ENCODE measurements at regions not wholly inside any gene's neighbourhood (a gene's known extent, or its start where the extent isn't known, plus 50 kb on each side); places are given as distances from the start of the nearest gene placed in this dataset.

DNA sequence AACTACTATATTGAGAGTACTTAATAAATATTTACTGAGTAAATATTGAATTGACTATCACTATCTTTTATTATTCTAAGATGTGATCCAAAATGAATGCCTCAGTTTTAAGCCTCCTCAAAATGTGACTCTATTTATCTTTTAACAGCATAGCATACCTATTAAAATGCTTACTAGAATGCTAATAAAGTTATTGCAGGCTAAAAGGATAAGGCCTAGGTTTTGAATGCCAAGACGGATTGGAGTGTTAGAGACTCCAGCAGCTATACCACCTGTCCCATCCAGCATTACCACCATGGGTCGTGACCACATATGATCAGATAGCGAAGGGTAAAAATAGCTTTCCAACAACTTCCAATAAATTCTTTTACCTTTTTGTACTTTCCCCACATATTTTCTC, 64.7 kb upstream of the MYRIP start:
- Histone ChIP-seq H3K27me3 (ENCODE audit: insufficient read depth, low read length) (no peaks in the 10 kb centered on the region), H3K4me1 (ENCODE audit: control insufficient read depth in 1 of 2, insufficient read depth in 2 of 2, low read length in 2 of 2) (no peaks in the 10 kb centered on the region), H3K4me2 (ENCODE audit: low read length) (no peak overlapping the region), H3K9me3 (ENCODE audit: control insufficient read depth in 1 of 2, insufficient read depth in 1 of 2, low read depth in 1 of 2, low read length in 2 of 2) (no peaks in the 10 kb centered on the region), H3K4me3 (replicated peaks in 1 of 2; ENCODE audit: low read depth in 1 of 2, low read length in 2 of 2) (no peak overlapping the region), H3K9me2 (ENCODE audit: insufficient read depth) (no peaks in the 10 kb centered on the region), H4K20me1 (ENCODE audit: insufficient read depth) (no peaks in the 10 kb centered on the region), H3K36me3 (ENCODE audit: control insufficient read depth in 1 of 2, insufficient read depth in 2 of 2, low read length in 2 of 2) (no peaks in the 10 kb centered on the region), H2AFZ (ENCODE audit: low read depth, low read length, poor library complexity, severe bottlenecking) (no peak overlapping the region), H3K9ac (ENCODE audit: low read length) (no peak overlapping the region), H3K79me2 (ENCODE audit: insufficient read depth, low read length) (no peaks in the 10 kb centered on the region), H3K27ac (ENCODE audit: low read depth, low read length) (no peak overlapping the region)
- ChIA-PET RAD21 (ENCODE audit: low non-redundant PET in 1 of 2, low total read pairs in 2 of 2, uncharacterized antibody in 2 of 2, unreplicated experiment in 2 of 2) (no interaction called here), CTCF (no interaction called here), POLR2A (no interaction called here)
- TF ChIP-seq, protein P1, sequence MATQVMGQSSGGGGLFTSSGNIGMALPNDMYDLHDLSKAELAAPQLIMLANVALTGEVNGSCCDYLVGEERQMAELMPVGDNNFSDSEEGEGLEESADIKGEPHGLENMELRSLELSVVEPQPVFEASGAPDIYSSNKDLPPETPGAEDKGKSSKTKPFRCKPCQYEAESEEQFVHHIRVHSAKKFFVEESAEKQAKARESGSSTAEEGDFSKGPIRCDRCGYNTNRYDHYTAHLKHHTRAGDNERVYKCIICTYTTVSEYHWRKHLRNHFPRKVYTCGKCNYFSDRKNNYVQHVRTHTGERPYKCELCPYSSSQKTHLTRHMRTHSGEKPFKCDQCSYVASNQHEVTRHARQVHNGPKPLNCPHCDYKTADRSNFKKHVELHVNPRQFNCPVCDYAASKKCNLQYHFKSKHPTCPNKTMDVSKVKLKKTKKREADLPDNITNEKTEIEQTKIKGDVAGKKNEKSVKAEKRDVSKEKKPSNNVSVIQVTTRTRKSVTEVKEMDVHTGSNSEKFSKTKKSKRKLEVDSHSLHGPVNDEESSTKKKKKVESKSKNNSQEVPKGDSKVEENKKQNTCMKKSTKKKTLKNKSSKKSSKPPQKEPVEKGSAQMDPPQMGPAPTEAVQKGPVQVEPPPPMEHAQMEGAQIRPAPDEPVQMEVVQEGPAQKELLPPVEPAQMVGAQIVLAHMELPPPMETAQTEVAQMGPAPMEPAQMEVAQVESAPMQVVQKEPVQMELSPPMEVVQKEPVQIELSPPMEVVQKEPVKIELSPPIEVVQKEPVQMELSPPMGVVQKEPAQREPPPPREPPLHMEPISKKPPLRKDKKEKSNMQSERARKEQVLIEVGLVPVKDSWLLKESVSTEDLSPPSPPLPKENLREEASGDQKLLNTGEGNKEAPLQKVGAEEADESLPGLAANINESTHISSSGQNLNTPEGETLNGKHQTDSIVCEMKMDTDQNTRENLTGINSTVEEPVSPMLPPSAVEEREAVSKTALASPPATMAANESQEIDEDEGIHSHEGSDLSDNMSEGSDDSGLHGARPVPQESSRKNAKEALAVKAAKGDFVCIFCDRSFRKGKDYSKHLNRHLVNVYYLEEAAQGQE (IDR thresholded peaks at IDR 0.05; ENCODE audit: low read depth), result no peak
- TF ChIP-seq SIN3A (IDR thresholded peaks at IDR 0.05; ENCODE audit: low read depth), result no peak
- no peak for TF ChIP-seq CEBPB (IDR thresholded peaks at IDR 0.05; ENCODE audit: low read depth)
- no peak for TF ChIP-seq RAD21 (IDR thresholded peaks at IDR 0.05; ENCODE audit: low read depth)
- TF ChIP-seq, protein P2, sequence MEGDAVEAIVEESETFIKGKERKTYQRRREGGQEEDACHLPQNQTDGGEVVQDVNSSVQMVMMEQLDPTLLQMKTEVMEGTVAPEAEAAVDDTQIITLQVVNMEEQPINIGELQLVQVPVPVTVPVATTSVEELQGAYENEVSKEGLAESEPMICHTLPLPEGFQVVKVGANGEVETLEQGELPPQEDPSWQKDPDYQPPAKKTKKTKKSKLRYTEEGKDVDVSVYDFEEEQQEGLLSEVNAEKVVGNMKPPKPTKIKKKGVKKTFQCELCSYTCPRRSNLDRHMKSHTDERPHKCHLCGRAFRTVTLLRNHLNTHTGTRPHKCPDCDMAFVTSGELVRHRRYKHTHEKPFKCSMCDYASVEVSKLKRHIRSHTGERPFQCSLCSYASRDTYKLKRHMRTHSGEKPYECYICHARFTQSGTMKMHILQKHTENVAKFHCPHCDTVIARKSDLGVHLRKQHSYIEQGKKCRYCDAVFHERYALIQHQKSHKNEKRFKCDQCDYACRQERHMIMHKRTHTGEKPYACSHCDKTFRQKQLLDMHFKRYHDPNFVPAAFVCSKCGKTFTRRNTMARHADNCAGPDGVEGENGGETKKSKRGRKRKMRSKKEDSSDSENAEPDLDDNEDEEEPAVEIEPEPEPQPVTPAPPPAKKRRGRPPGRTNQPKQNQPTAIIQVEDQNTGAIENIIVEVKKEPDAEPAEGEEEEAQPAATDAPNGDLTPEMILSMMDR (IDR thresholded peaks at IDR 0.05 in 2 of 3, conservative IDR thresholded peaks at IDR 0.05 in 1 of 3; ENCODE audit: borderline replicate concordance in 1 of 3, insufficient read depth in 1 of 3, low read depth in 2 of 3, low read length in 2 of 3), result no peak
- no peak for TF ChIP-seq SP1 (IDR thresholded peaks at IDR 0.05; ENCODE audit: low read depth)
- DNase-seq (ENCODE audit: low read depth, low spot score), result no peak
- BruUV-seq (replicated peaks), result no TSS peak
- ATAC-seq, result no peak
- intact Hi-C loops (cut with micrococcal nuclease), result no loop called here

Measured in HCT116 (cell line).